WTC11 (cell line): ENCODE measurements at regions not wholly inside any gene's neighbourhood (a gene's known extent, or its start where the extent isn't known, plus 50 kb on each side); places are given as distances from the start of the nearest gene placed in this dataset.

Source experiments
- AR ChIP-seq: fragments of 250-450 bp; sonication (Bioruptor Pico); IDR thresholded peaks from 2 replicates; pipeline ENCODE4 v1.9.0; 2021; ENCODE audit warnings: mild to moderate bottlenecking
- ATF6 ChIP-seq: sonication (generic); formaldehyde crosslinking; IDR thresholded peaks from 2 replicates; pipeline ENCODE4 v1.8.1; 2023; ENCODE audit warnings: mild to moderate bottlenecking, missing genetic modification reagents
- CTCF ChIP-seq: fragments of 200-600 bp; IDR thresholded peaks from 2 replicates; pipeline ENCODE4 v1.8.0; 2022; ENCODE audit warnings: antibody characterized with exemption
- ETV6 ChIP-seq: sonication (generic); formaldehyde crosslinking; IDR thresholded peaks from 2 replicates; pipeline ENCODE4 v1.8.1; 2022; ENCODE audit warnings: mild to moderate bottlenecking, missing genetic modification reagents
- HMGXB4 ChIP-seq: sonication (generic); formaldehyde crosslinking; IDR thresholded peaks from 2 replicates; pipeline ENCODE4 v1.8.1; 2023; ENCODE audit warnings: mild to moderate bottlenecking, moderate library complexity, missing genetic modification reagents
- IRF1 ChIP-seq: sonication (generic); formaldehyde crosslinking; IDR thresholded peaks from 2 replicates; pipeline ENCODE4 v1.8.0; 2023; ENCODE audit warnings: missing genetic modification reagents
- MAX ChIP-seq: sonication (generic); formaldehyde crosslinking; IDR thresholded peaks from 2 replicates; pipeline ENCODE4 v1.8.0; 2022; ENCODE audit warnings: mild to moderate bottlenecking, missing genetic modification reagents
- MXD4 ChIP-seq: fragments of 250-450 bp; sonication (Bioruptor Pico); IDR thresholded peaks from 2 replicates; pipeline ENCODE4 v1.8.0; 2021; ENCODE audit warnings: mild to moderate bottlenecking, moderate library complexity, borderline replicate concordance
- SMAD4 ChIP-seq: sonication (generic); formaldehyde crosslinking; IDR thresholded peaks from 2 replicates; pipeline ENCODE4 v1.8.0; 2022; ENCODE audit warnings: mild to moderate bottlenecking, missing genetic modification reagents
- TEAD4 ChIP-seq: sonication (generic); formaldehyde crosslinking; IDR thresholded peaks from 2 replicates; pipeline ENCODE4 v1.8.0; 2022; ENCODE audit warnings: mild to moderate bottlenecking, missing genetic modification reagents
- USF2 ChIP-seq: sonication (generic); formaldehyde crosslinking; IDR thresholded peaks from 2 replicates; pipeline ENCODE4 v1.8.1; 2023; ENCODE audit warnings: mild to moderate bottlenecking, missing genetic modification reagents, moderate library complexity
- ZBTB43 ChIP-seq: sonication (generic); formaldehyde crosslinking; IDR thresholded peaks from 2 replicates; pipeline ENCODE4 v1.8.1; 2023; ENCODE audit warnings: mild to moderate bottlenecking, missing genetic modification reagents

GRCh38 chr5:109487753-109488420, 78.1 kb upstream of the PJA2 start:
- TF ChIP-seq CTCF (no peak), USF2 (CRISPR knock-in tag) (no peak), ETV6 (CRISPR knock-in tag) (no peak), TEAD4 (CRISPR knock-in tag) (no peak), HMGXB4 (CRISPR knock-in tag) (no peak), ATF6 (CRISPR knock-in tag) (no peak), MAX (CRISPR knock-in tag) (no peak), IRF1 (CRISPR knock-in tag) (no peak), MXD4 (CRISPR knock-in tag) (no peak), SMAD4 (CRISPR knock-in tag) (no peak), AR (CRISPR knock-in tag) (no peak), ZBTB43 (CRISPR knock-in tag) (no peak)
